Stimulated activated CD4-positive, alpha-beta T cell treated with anti-CD3 and anti-CD28 coated beads, Interleukin-1b, Interleukin-23, amount 100 ng/mL, for 1 hour (primary cell): ENCODE measurements at regions not wholly inside any gene's neighbourhood (a gene's known extent, or its start where the extent isn't known, plus 50 kb on each side); places are given as distances from the start of the nearest gene placed in this dataset.
"Not testable (repeated sequence)": the region's sequence is repeated elsewhere in the genome, so short reads cannot be mapped to it uniquely, and the experiment has no call there.

Experiments
- DNase-seq, 2 donors: peaks; one replicate each; pipeline ENCODE4 v3.0.0-alpha.2; 2020; ENCODE audit warnings: low read depth in 2 of 2

DNA sequence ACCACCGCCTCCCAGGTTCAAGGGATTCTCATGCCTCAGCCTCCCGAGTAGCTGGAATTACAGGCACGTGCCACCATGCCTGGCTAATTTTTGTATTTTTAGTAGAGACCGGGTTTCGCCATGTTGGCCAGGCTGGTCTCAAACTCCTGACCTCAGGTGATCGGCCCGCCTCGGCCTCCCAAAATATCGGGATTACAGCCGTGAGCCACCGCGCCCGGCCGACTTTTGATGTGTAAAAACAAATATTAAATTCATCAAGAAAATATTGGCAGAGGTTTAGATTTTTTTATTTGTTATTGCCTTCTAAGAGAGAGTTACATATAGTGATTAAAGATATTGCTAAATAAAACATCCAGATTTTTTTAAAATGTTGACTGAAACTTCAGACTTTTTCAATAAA is 390.8 kb upstream of the SLC10A2 start:
- DNase-seq, result not testable (repeated sequence)

- DNase-seq, result no peak
Measured at GRCh38 chr13:103451656-103452055, 385.4 kb upstream of the SLC10A2 start.

GRCh38 chr13:103443604-103444003 is 377.4 kb upstream of the SLC10A2 start:
- DNase-seq, result no peak

GRCh38 chr13:103437651-103438050 is 371.4 kb upstream of the SLC10A2 start:
- no peak for DNase-seq

DNA sequence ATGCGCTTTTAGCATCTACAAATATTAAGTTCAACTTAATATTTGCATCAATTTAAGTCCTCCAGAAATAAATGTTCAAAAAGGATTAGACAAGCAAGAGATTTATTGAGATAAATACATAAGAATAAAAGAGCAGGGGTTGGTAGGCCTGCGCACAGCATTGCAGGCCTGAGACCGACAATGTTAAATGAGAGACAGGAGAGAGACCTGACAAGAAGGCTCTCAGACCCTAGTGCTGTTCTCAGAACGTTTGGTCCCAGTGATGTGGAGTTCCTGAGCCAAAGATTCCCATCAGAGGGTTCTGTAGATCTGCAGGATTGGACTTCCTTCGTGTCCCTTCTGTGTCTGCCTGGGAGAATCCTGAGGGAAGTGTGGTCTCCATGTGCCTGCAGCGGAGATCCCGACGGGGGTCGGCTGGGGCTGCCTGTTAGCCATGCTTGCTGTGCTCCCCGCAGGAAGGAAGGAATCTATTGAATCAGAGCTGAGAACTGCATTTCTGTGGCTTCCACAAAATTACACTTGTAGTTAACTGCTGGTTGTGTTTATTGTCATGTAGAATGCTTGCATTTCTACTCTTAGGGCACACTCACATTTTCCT is 369.9 kb upstream of the SLC10A2 start:
- DNase-seq, result no peak

DNA sequence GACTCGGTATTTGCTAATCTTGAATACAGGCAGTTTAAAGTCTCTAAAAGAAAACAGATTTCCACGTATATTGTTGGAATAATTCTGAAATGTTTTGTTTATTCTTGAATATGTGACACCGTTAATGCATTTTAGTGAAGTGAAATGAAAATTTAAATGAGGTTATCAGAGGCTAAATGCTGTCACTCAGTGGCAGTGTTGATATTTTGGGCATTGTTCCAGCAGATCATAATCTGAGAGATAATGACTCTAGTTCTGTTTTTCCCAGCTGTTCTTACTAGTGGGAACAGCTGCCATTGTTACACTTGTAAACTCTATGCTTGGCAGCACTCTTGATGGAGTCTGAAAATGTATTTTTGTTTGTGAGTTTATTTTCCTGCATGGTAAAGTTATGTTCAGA is 365.6 kb upstream of the SLC10A2 start:
- no peak for DNase-seq

DNA sequence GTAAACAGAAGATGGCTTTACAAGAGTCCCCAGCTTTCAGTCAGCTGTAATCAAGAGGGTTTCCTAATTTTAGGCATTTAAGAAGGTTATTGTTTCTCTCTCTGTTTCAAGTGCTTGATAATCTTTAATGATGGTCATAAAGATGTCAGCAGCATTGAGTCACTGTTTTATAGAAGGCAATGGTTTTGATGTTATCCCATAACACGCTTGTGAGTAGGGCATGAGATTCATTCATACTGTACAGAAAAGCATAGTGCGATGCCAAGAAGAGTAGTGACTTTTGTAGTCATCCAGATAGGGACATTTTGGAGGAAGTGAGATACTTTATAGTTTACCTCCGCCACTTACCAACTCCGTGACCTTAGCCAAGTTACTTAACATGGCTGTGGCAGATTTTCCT is 364.2 kb upstream of the SLC10A2 start:
- no peak for DNase-seq

DNA sequence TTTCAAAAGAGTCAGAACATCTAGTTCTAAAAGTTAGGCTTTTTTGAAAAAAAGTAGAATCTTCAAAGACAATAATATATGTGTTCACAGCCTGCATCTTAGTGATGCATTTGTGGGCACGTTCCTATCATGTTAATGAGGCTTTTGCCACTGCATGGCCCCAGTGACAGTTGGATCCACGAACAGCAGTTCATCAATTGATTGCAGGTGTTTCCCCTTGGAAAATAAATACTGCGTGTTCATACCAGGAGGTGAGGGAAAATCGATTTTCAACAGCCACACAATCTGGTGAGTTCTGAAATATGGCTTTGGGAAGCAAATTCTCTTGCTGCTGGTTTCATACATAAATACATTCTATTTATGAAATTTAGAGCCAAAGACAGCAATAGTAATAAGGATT is 343.8 kb upstream of the SLC10A2 start:
- DNase-seq, result no peak

- no peak for DNase-seq
Measured at GRCh38 chr13:103406967-103407366, 340.8 kb upstream of the SLC10A2 start.

GRCh38 chr13:103405297-103405696 is 339.1 kb upstream of the SLC10A2 start:
- no peak for DNase-seq

GRCh38 chr13:103403814-103404213 is 337.6 kb upstream of the SLC10A2 start:
- no peak for DNase-seq

DNA sequence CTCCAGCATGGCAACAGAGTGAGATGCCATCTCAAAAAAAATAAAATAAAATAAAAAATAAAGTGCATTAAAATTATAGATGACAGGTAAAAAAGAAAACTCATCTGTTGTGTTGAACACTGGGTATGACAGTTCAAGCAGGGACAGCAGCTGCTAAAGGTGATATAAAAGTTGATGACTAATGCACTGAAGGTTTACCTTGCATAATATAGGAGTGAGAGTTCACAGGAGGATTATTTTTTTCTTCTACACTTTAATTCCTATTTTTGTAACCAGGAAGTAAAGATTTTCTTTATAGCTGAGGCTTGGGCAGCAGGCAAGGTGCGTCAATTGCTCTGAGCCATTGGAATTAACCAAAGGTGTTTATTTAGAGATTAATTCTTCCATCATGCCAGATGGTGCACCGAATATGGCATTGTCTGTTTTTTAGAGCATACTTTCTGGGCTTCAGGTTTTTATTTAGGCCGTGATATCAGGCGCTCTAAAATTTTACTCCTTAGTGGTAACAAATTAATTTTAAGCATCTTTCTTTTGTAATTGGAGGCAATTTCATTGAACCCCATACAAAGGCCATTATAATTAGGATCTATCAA is 337.0 kb upstream of the SLC10A2 start:
- no peak for DNase-seq

GRCh38 chr13:103395139-103395538 is 328.9 kb upstream of the SLC10A2 start:
- DNase-seq, result no peak

- DNase-seq, result no peak
Measured at GRCh38 chr13:103394618-103395017, 328.4 kb upstream of the SLC10A2 start.

- DNase-seq, result no peak
Measured at GRCh38 chr13:103391936-103392335, 325.7 kb upstream of the SLC10A2 start.

DNA sequence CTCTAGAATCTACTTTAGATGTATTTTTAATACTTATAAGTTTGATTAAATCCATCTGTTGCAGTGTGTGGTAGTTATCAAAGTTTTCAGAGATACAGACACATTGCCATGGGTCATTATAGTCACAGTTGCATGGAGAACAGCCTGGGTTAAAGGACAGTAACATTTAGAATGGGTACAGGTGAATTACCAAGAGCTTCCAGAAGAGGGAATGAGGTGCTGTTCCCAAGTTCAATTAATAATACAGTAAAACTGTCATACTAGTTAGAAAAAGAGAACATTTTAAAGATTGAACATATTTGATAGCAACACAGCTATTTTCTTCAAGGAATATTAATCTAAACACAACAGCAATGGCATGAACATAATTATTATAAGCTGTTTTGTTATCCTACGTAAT is 322.6 kb upstream of the SLC10A2 start:
- no peak for DNase-seq

- no peak for DNase-seq
Measured at GRCh38 chr13:103386341-103386740, 320.1 kb upstream of the SLC10A2 start.

DNA sequence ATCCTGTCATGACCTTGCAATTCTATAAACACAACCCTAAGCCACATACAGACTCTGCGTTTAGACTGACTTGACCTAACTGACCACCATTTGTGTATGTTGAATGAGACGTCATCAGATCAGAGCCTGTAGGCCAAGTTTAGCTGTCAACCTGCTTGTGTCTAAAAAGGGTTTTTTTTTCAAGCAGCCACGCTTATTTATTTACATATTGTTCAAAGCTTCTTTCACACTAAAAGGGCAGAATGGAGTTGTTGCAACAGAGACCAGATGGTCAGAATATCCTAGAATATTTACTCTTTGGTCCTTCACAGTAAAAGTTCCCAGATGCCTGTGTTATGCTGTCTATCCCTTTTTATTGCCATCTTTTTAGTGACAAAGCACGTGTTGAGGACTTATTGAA is 307.7 kb upstream of the SLC10A2 start:
- DNase-seq, result no peak

GRCh38 chr13:103371271-103371670 is 305.1 kb upstream of the SLC10A2 start:
- DNase-seq, result no peak

DNA sequence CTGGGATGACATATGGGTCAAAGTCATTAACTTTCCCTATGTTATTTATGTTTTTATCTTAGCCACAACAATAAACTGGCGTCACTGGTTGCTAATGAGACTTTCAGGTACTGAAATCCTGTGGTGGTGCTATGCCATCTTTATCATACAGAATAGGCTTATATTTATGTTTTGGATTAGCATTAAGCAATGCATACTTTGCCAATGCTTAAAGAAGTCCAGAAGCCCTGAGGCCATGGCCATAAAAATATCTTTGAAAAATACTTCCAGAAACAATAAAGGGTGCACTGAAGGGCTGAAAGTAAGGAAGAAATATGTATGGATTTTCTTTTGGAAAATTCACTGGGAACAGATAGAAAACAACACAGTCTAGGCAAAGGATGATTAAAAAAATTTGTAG is 304.6 kb upstream of the SLC10A2 start:
- no peak for DNase-seq

- DNase-seq, result no peak
Measured at GRCh38 chr13:103358255-103358932, 292.2 kb upstream of the SLC10A2 start.

- DNase-seq, result no peak
Measured at GRCh38 chr13:103356226-103356864, 290.1 kb upstream of the SLC10A2 start.

- no peak for DNase-seq
Measured at GRCh38 chr13:103354171-103354570, 288.0 kb upstream of the SLC10A2 start.
